ENCODE measurements at regions not wholly inside any gene's neighbourhood (a gene's known extent, or its start where the extent isn't known, plus 50 kb on each side); places are given as distances from the start of the nearest gene placed in this dataset.
"Not testable (repeated sequence)": the region's sequence is repeated elsewhere in the genome, so short reads cannot be mapped to it uniquely, and the experiment has no call there.

- DNase-seq = no peak
Measured at GRCh38 chr2:216951171-216951570, 91.3 kb upstream of the TNP1 start.

- DNase-seq = no peak
Measured at GRCh38 chr2:216950547-216950946, 90.7 kb upstream of the TNP1 start.

GRCh38 chr2:216949700-216950413 lies 90.0 kb upstream of the TNP1 start:
- no peak for DNase-seq

GRCh38 chr2:216947055-216947454 lies 87.2 kb upstream of the TNP1 start:
- no peak for DNase-seq

GRCh38 chr2:216944733-216945132 lies 84.9 kb upstream of the TNP1 start:
- no peak for DNase-seq

GRCh38 chr2:216943109-216943508 lies 83.2 kb upstream of the TNP1 start:
- DNase-seq = no peak

GRCh38 chr2:216942465-216942864 lies 82.6 kb upstream of the TNP1 start:
- no peak for DNase-seq

GRCh38 chr2:216942016-216942415 lies 82.2 kb upstream of the TNP1 start:
- no peak for DNase-seq

- DNase-seq = no peak
Measured at GRCh38 chr2:216936954-216937357, 77.1 kb upstream of the TNP1 start.

GRCh38 chr2:216934623-216935022 lies 74.8 kb upstream of the TNP1 start:
- no peak for DNase-seq

GRCh38 chr2:216934151-216934550 lies 74.3 kb upstream of the TNP1 start:
- no peak for DNase-seq

GRCh38 chr2:216932863-216933548 lies 73.1 kb upstream of the TNP1 start:
- no peak for DNase-seq

- DNase-seq = no peak
Measured at GRCh38 chr2:216932113-216932862, 72.4 kb upstream of the TNP1 start.

- DNase-seq = no peak
Measured at GRCh38 chr2:216930716-216931115, 70.9 kb upstream of the TNP1 start.

GRCh38 chr2:216929338-216929737 lies 69.5 kb upstream of the TNP1 start:
- DNase-seq = not testable (repeated sequence)

GRCh38 chr2:216927163-216927562 lies 67.3 kb upstream of the TNP1 start:
- no peak for DNase-seq

GRCh38 chr2:216925636-216926366 lies 65.9 kb upstream of the TNP1 start:
- no peak for DNase-seq

- no peak for DNase-seq
Measured at GRCh38 chr2:216925006-216925405, 65.1 kb upstream of the TNP1 start.

GRCh38 chr2:216923706-216924105 lies 63.8 kb upstream of the TNP1 start:
- DNase-seq = no peak

- DNase-seq = no peak
Measured at GRCh38 chr2:216922175-216922780, 62.4 kb upstream of the TNP1 start.

- no peak for DNase-seq
Measured at GRCh38 chr2:216920937-216921456, 61.1 kb upstream of the TNP1 start.

GRCh38 chr2:216920143-216920876 lies 60.4 kb upstream of the TNP1 start:
- no peak for DNase-seq
